ENCODE measurements at regions not wholly inside any gene's neighbourhood (a gene's known extent, or its start where the extent isn't known, plus 50 kb on each side); places are given as distances from the start of the nearest gene placed in this dataset.

DNA sequence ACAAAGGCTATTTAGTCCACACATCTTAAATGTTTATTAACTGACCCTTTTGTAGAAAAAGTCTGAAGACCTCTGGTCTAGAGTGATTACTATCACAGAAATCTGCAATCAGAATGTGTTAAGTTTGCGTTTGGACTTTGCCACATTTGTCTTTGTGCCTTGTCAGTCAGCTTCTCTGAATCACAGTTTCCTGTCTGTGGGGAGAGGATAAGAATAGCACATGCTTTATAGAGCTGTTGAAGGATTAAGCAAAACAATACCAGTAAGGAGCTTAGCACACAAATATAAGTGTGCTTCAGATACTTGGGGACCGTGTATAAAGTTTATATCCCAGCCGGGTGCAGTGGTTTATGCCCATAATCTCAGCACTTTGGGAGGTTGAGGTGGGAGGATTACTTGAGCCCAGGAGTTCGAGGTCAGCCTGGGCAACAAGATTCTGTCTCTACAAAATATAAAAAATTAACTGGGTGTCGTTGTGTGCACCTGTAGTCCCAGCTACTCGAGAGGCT is 63.0 kb upstream of the BTG1 start:
- TF ChIP-seq SMC3 (IDR thresholded peaks at IDR 0.05; ENCODE audit: borderline replicate concordance, low read length) (no peak), FOXM1 (IDR thresholded peaks at IDR 0.05; ENCODE audit: low read depth, low read length) (no peak), MXI1 (IDR thresholded peaks at IDR 0.05; ENCODE audit: low read depth, low read length) (no peak), CTCF (IDR thresholded peaks at IDR 0.05 in 2 of 3, conservative IDR thresholded peaks at IDR 0.05 in 1 of 3; ENCODE audit: control insufficient read depth in 2 of 3, extremely low read depth in 1 of 3, insufficient read depth in 1 of 3, low read depth in 3 of 3, low read length in 3 of 3) (no peak), NR2F1 (conservative IDR thresholded peaks at IDR 0.05) (no peak), NFIC (IDR thresholded peaks at IDR 0.05; ENCODE audit: low read depth, low read length) (no peak; the same call in 1 of the 2 replicates), TAF1 (IDR thresholded peaks at IDR 0.05; ENCODE audit: borderline replicate concordance, low read depth, low read length) (no peak), HDAC2 (IDR thresholded peaks at IDR 0.05) (no peak), POLR2AphosphoS5 (IDR thresholded peaks at IDR 0.05; ENCODE audit: low read length) (no peak), GATAD2B (conservative IDR thresholded peaks at IDR 0.05; ENCODE audit: low read depth) (no peak), MYB (IDR thresholded peaks at IDR 0.05; ENCODE audit: borderline replicate concordance, low read depth, low read length) (no peak), MYC (IDR thresholded peaks at IDR 0.05; ENCODE audit: insufficient read depth, insufficient read length, insufficient replicate concordance, low read length, severe bottlenecking) (no peak)
- TF ChIP-seq, protein P1, sequence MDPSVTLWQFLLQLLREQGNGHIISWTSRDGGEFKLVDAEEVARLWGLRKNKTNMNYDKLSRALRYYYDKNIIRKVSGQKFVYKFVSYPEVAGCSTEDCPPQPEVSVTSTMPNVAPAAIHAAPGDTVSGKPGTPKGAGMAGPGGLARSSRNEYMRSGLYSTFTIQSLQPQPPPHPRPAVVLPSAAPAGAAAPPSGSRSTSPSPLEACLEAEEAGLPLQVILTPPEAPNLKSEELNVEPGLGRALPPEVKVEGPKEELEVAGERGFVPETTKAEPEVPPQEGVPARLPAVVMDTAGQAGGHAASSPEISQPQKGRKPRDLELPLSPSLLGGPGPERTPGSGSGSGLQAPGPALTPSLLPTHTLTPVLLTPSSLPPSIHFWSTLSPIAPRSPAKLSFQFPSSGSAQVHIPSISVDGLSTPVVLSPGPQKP (IDR thresholded peaks at IDR 0.05; ENCODE audit: low read depth, low read length), result no peak

All from GM12878 (cell line).